ENCODE measurements at regions not wholly inside any gene's neighbourhood (a gene's known extent, or its start where the extent isn't known, plus 50 kb on each side); places are given as distances from the start of the nearest gene placed in this dataset.

DNA sequence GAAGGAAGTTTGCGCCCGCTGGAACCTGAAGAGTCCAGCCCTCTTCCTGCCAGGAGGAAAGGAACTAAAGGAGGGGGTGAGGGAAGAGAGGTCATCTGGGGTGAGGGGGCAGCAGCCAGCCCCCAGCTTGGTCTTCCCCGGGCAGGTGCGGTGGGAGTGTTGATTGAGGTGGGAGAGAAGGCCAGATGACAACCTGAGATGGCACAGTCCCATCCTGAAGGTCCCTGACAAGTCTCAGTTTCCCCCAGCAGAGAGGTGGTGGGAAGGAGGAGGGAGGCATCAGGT, 240.9 kb downstream of the HAUS1 start:
- Histone ChIP-seq H3K4me2 (ENCODE audit: low read length) (peak overlapping the region; percentile 70), H3K9me3 (ENCODE audit: insufficient read depth, low read length) (no peaks in the 10 kb centered on the region), H3K4me3 (ENCODE audit: low read length) (no peak overlapping the region), H4K20me1 (ENCODE audit: insufficient read depth, low read length) (no peaks in the 10 kb centered on the region), H3K4me1 (ENCODE audit: low read length) (peaks cover 47% of the 10 kb centered on the region), H3K36me3 (replicated peaks; ENCODE audit: low read depth, low read length) (no peaks in the 10 kb centered on the region), H3K79me2 (ENCODE audit: low read length) (no peaks in the 10 kb centered on the region), H3K27me3 (ENCODE audit: low read depth, low read length) (no peaks in the 10 kb centered on the region), H2AFZ (ENCODE audit: low read depth, low read length) (no peak overlapping the region), H3K9ac (ENCODE audit: low read length) (peak overlapping the region; percentile 58; the same call in 1 of the 2 replicates), H3K27ac (ENCODE audit: low read length) (no peak overlapping the region)
- TF ChIP-seq, protein P1, sequence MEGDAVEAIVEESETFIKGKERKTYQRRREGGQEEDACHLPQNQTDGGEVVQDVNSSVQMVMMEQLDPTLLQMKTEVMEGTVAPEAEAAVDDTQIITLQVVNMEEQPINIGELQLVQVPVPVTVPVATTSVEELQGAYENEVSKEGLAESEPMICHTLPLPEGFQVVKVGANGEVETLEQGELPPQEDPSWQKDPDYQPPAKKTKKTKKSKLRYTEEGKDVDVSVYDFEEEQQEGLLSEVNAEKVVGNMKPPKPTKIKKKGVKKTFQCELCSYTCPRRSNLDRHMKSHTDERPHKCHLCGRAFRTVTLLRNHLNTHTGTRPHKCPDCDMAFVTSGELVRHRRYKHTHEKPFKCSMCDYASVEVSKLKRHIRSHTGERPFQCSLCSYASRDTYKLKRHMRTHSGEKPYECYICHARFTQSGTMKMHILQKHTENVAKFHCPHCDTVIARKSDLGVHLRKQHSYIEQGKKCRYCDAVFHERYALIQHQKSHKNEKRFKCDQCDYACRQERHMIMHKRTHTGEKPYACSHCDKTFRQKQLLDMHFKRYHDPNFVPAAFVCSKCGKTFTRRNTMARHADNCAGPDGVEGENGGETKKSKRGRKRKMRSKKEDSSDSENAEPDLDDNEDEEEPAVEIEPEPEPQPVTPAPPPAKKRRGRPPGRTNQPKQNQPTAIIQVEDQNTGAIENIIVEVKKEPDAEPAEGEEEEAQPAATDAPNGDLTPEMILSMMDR (IDR thresholded peaks at IDR 0.05; ENCODE audit: low read depth, low read length), result no peak
- TF ChIP-seq EZH2phosphoT487 (IDR thresholded peaks at IDR 0.05; ENCODE audit: low read depth), result no peak

DNA sequence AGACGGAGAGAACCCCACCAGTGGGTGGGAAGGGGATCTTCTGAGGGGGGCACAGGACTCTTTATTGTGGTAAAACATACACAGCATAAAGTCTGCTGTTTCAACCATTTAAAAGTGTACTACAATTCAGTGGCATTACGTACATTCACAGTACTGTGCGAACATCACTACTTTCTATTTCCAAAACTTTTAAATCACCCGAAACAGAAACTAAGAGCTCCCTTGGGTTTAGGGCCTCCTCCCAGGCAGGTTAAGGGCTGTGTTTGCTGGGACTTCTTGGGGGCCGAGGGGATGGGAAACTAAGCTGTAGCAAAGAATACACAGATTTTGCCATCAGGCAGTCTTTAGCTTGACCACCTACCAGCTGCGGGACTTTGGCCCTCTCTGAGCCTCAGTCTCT, 242.0 kb downstream of the HAUS1 start:
- Histone ChIP-seq H3K27me3 (ENCODE audit: low read depth, low read length) (no peaks in the 10 kb centered on the region), H3K36me3 (replicated peaks; ENCODE audit: low read depth, low read length) (no peaks in the 10 kb centered on the region), H3K79me2 (ENCODE audit: low read length) (no peaks in the 10 kb centered on the region), H4K20me1 (ENCODE audit: insufficient read depth, low read length) (no peaks in the 10 kb centered on the region), H3K4me2 (ENCODE audit: low read length) (peak overlapping the region; percentile 70), H2AFZ (ENCODE audit: low read depth, low read length) (peak overlapping the region; percentile 66), H3K27ac (ENCODE audit: low read length) (peak overlapping the region; percentile 24), H3K9me3 (ENCODE audit: insufficient read depth, low read length) (no peaks in the 10 kb centered on the region), H3K9ac (ENCODE audit: low read length) (peak overlapping the region; percentile 18; the same call in 1 of the 2 replicates), H3K4me3 (ENCODE audit: low read length) (peak overlapping the region; percentile 27), H3K4me1 (ENCODE audit: low read length) (peaks cover 47% of the 10 kb centered on the region)
- no peak for TF ChIP-seq EZH2phosphoT487 (IDR thresholded peaks at IDR 0.05; ENCODE audit: low read depth)
- TF ChIP-seq, protein P1 (IDR thresholded peaks at IDR 0.05; ENCODE audit: low read depth, low read length), result no peak

DNA sequence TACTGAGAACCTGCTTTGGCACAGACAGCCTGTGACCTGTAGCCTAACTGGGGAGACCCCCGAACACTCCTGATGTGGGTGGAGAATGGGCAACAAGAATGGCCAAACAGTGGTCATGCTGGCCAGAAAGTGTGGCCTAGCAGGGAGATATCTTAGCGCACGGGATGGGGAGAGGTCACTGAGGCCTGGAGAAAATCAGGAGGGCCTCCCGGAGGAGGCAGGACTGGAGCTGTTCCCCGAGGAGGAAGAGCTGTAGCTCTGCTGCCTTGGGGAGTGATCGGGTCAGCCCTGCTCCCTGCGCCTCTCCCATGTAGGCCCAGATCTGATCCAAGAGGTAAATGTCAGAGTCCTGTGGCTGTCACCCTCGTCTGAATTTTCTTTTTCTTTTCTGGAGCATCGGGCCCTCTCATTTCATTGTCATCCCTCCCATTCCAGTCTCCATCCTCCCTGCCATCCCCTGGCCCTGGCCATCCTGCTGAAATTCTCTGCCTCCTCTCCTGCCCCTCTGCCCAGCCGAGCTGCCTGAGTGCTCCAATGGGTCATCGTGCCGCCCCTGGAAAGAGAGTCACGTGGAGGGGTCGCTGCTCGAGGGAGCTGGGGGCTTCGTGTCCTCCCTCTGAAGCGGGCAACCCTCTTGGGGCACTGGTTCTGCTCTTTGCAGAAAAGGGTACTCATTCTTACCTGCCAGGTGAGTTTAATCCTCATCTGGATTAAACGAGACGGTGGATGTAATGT, 242.9 kb downstream of the HAUS1 start:
- Histone ChIP-seq H3K36me3 (replicated peaks; ENCODE audit: low read depth, low read length) (no peaks in the 10 kb centered on the region), H3K4me1 (ENCODE audit: low read length) (peaks cover 42% of the 10 kb centered on the region), H3K27ac (ENCODE audit: low read length) (no peak overlapping the region), H4K20me1 (ENCODE audit: insufficient read depth, low read length) (no peaks in the 10 kb centered on the region), H3K4me3 (ENCODE audit: low read length) (no peak overlapping the region), H3K4me2 (ENCODE audit: low read length) (no peak overlapping the region), H3K79me2 (ENCODE audit: low read length) (no peaks in the 10 kb centered on the region), H3K27me3 (ENCODE audit: low read depth, low read length) (no peaks in the 10 kb centered on the region), H3K9me3 (ENCODE audit: insufficient read depth, low read length) (no peaks in the 10 kb centered on the region), H2AFZ (ENCODE audit: low read depth, low read length) (no peak overlapping the region), H3K9ac (ENCODE audit: low read length) (no peak overlapping the region)
- no peak for TF ChIP-seq EZH2phosphoT487 (IDR thresholded peaks at IDR 0.05; ENCODE audit: low read depth)
- TF ChIP-seq, protein P1 (IDR thresholded peaks at IDR 0.05; ENCODE audit: low read depth, low read length), result no peak

DNA sequence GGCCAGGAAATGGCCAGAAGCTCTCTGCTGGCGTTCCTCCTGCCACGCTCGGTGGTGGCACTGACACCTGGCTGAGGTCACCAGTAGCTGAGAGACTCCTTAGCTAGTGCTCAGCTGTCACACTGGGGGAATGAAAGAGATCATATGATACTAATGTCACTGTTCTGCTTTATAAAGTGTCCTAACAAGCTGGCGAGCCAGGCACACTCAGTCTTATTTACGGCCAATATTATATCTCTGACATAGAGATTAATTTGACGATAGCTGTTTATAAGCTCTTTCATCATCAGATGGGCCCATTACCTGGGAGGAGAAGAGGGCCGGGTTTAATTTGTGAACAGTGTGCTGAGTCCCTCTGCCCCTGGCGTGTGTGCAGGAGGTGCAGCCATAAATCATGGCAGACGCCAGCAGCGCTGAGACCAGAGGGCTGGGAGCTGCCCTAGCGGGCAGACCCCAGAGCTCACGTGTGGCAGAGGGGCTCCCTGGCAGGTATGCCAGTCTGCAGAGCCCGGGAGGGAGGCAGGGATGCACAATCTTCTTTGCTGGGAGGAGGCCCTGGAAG, 246.5 kb downstream of the HAUS1 start:
- Histone ChIP-seq H2AFZ (ENCODE audit: low read depth, low read length) (no peak overlapping the region), H4K20me1 (ENCODE audit: insufficient read depth, low read length) (no peaks in the 10 kb centered on the region), H3K9ac (ENCODE audit: low read length) (no peak overlapping the region), H3K4me2 (ENCODE audit: low read length) (no peak overlapping the region), H3K36me3 (replicated peaks; ENCODE audit: low read depth, low read length) (no peaks in the 10 kb centered on the region), H3K27ac (ENCODE audit: low read length) (no peak overlapping the region), H3K4me3 (ENCODE audit: low read length) (no peak overlapping the region), H3K79me2 (ENCODE audit: low read length) (no peaks in the 10 kb centered on the region), H3K9me3 (ENCODE audit: insufficient read depth, low read length) (no peaks in the 10 kb centered on the region), H3K27me3 (ENCODE audit: low read depth, low read length) (no peaks in the 10 kb centered on the region), H3K4me1 (ENCODE audit: low read length) (peaks cover 12% of the 10 kb centered on the region)
- TF ChIP-seq, protein P1 (IDR thresholded peaks at IDR 0.05; ENCODE audit: low read depth, low read length), result no peak
- TF ChIP-seq EZH2phosphoT487 (IDR thresholded peaks at IDR 0.05; ENCODE audit: low read depth), result no peak

Measured in OCI-LY3 (cell line).